ENCODE measurements at regions not wholly inside any gene's neighbourhood (a gene's known extent, or its start where the extent isn't known, plus 50 kb on each side); places are given as distances from the start of the nearest gene placed in this dataset.

DNA sequence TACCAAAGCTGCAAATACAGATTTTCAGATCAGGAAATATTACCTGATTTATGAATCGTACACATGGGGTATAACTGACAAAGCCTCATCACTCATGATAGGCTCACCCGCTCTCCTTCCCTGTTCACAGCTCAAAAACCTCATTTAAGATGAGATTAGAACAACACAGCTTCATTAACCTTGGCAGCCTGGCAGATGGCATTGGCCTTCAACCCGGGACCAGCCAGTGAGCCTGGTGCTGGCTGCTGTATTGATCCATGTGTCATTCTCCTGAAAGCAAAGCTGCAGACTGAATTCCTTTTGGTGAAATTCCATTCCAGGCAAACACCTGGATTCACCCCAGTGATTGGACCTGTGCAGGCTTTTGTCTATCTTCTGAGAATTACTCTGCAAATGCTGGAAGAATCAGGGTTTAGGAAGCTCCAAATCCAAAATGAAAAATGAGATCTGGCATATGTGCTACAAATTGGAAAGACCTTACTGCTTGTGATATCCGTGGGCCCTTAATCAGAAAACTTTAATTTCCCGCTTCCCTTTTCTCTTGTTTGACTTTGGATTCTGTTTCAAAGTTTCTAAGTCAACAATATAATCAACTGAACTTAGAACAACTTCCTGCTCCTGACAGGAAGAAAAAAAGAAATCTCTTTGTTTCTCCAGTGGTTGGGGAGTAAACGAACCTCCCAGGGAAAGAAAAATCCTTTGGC lies 189.1 kb upstream of the KBTBD8 start:
- no peak overlapping the region for H3K9ac ChIP-seq (ENCODE audit: low read length in 2 of 2)
- peaks cover 3% of the 10 kb centered on the region for H3K4me1 ChIP-seq (ENCODE audit: control insufficient read depth, insufficient read depth, low read length)
- no peak overlapping the region for H3K4me3 ChIP-seq (ENCODE audit: low read length in 2 of 2)
- no peak overlapping the region for H3K27ac ChIP-seq (ENCODE audit: low read length)
- H3K27me3 ChIP-seq (ENCODE audit: control insufficient read depth in 1 of 2, insufficient read depth in 2 of 2, low read length in 2 of 2), result no peaks in the 10 kb centered on the region
- H3K9me3 ChIP-seq (ENCODE audit: control insufficient read depth in 2 of 2, low read length in 2 of 2), result no peaks in the 10 kb centered on the region
- no peaks in the 10 kb centered on the region for H3K36me3 ChIP-seq (ENCODE audit: control insufficient read depth in 2 of 2, insufficient read depth in 2 of 2, low read length in 2 of 2)

DNA sequence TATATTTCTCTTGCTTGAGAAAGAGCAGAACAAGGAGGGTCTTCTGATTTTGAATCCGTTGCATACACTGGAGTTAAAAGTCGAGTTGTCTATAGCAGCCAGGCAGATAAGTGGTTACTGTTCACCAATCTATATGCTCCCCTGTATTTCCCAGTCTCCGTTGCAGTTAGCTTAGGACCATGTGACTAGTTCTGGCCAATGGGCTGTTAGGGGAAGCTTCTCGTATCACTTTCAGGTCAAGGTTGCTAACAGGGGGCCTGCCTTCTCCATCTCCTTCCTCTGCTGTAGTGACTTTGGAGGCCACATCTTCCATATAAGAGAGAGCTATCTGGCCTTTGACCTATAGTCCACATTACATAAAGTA lies 188.5 kb upstream of the KBTBD8 start:
- Histone ChIP-seq H3K9ac (ENCODE audit: low read length in 2 of 2) (no peak overlapping the region), H3K27me3 (ENCODE audit: control insufficient read depth in 1 of 2, insufficient read depth in 2 of 2, low read length in 2 of 2) (no peaks in the 10 kb centered on the region), H3K9me3 (ENCODE audit: control insufficient read depth in 2 of 2, low read length in 2 of 2) (no peaks in the 10 kb centered on the region), H3K4me1 (ENCODE audit: control insufficient read depth, insufficient read depth, low read length) (no peaks in the 10 kb centered on the region), H3K36me3 (ENCODE audit: control insufficient read depth in 2 of 2, insufficient read depth in 2 of 2, low read length in 2 of 2) (no peaks in the 10 kb centered on the region), H3K4me3 (ENCODE audit: low read length in 2 of 2) (no peak overlapping the region), H3K27ac (ENCODE audit: low read length) (no peak overlapping the region)

DNA sequence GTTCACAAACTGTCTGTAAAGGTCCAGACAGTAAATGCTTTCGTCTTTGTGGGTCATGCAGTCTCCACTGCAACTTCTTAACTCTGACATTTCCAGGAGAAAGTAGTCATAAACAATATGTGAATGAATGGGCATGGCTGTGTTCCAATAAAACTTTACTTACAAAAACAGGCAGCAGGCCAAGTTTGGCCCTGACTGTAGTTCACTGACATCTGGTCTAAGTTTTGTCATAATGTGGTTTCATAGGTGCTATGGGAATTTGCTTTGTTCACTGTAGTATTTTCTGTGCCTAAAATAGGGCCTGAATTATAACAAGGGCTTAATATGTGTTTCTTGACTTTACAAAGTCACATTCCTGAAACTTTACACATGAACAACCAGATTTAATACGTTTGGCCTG lies 186.0 kb upstream of the KBTBD8 start:
- Histone ChIP-seq H3K36me3 (ENCODE audit: control insufficient read depth in 2 of 2, insufficient read depth in 2 of 2, low read length in 2 of 2) (no peaks in the 10 kb centered on the region), H3K27me3 (ENCODE audit: control insufficient read depth in 1 of 2, insufficient read depth in 2 of 2, low read length in 2 of 2) (no peaks in the 10 kb centered on the region), H3K9me3 (ENCODE audit: control insufficient read depth in 2 of 2, low read length in 2 of 2) (no peaks in the 10 kb centered on the region), H3K4me3 (ENCODE audit: low read length in 2 of 2) (no peak overlapping the region), H3K27ac (ENCODE audit: low read length) (no peak overlapping the region), H3K4me1 (ENCODE audit: control insufficient read depth, insufficient read depth, low read length) (no peaks in the 10 kb centered on the region), H3K9ac (ENCODE audit: low read length in 2 of 2) (no peak overlapping the region)

DNA sequence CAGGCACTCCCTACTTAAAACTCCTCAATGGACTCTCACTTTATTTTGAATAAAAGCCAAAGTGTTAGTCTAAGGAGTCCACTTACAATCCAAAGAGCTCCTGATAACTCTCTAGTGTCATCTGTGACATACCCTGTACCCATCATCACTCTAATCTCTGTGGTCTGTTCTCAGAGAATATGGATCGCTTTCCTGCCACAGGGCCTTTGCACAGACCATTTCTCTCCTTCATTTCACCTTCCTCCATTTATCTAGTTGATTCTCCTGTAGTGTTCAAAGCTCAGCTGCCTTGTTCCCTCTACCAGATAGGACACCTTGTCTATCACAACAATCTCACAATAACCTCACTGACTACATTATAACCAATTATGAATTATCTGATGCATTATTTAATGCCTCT lies 185.4 kb upstream of the KBTBD8 start:
- Histone ChIP-seq H3K9ac (ENCODE audit: low read length in 2 of 2) (no peak overlapping the region), H3K4me1 (ENCODE audit: control insufficient read depth, insufficient read depth, low read length) (no peaks in the 10 kb centered on the region), H3K27me3 (ENCODE audit: control insufficient read depth in 1 of 2, insufficient read depth in 2 of 2, low read length in 2 of 2) (no peaks in the 10 kb centered on the region), H3K4me3 (ENCODE audit: low read length in 2 of 2) (no peak overlapping the region), H3K9me3 (ENCODE audit: control insufficient read depth in 2 of 2, low read length in 2 of 2) (no peaks in the 10 kb centered on the region), H3K36me3 (ENCODE audit: control insufficient read depth in 2 of 2, insufficient read depth in 2 of 2, low read length in 2 of 2) (no peaks in the 10 kb centered on the region), H3K27ac (ENCODE audit: low read length) (no peak overlapping the region)

DNA sequence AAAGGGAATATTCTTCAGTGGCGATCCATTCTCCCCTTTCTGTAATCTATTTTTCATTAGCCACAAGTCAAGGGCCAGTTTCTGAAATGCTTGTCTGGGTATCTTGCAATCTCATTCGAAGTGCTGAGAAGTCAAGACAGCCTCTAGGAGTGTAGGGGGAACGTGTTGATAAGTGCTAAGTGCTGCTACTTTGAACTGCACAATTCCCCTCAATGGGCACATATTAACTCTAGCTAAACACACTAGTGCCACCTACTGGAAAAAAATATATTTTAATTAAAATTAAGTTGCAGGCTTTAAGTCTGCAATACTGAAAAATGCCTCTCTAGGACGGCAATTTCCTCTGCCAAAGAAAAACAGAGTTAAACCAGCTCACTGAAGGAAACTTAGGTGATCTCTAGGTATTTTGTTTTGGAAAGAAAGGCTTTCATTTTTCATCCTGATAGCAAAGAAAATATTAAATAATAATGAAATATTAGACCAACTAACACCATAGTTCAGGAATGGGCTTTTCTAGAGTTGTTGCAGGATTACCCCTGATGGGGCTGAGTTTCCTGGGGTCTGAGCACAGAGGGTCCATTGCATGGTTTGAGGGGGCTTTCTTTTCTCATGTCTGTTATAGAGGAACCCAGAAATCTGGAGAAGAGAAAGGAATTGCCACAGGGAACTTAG lies 181.9 kb upstream of the KBTBD8 start:
- H3K27ac ChIP-seq (ENCODE audit: low read length), result no peak overlapping the region
- no peak overlapping the region for H3K9ac ChIP-seq (ENCODE audit: low read length in 2 of 2)
- H3K4me1 ChIP-seq (ENCODE audit: control insufficient read depth, insufficient read depth, low read length), result no peaks in the 10 kb centered on the region
- H3K27me3 ChIP-seq (ENCODE audit: control insufficient read depth in 1 of 2, insufficient read depth in 2 of 2, low read length in 2 of 2), result no peaks in the 10 kb centered on the region
- H3K4me3 ChIP-seq (ENCODE audit: low read length in 2 of 2), result no peak overlapping the region
- no peaks in the 10 kb centered on the region for H3K36me3 ChIP-seq (ENCODE audit: control insufficient read depth in 2 of 2, insufficient read depth in 2 of 2, low read length in 2 of 2)
- no peaks in the 10 kb centered on the region for H3K9me3 ChIP-seq (ENCODE audit: control insufficient read depth in 2 of 2, low read length in 2 of 2)

DNA sequence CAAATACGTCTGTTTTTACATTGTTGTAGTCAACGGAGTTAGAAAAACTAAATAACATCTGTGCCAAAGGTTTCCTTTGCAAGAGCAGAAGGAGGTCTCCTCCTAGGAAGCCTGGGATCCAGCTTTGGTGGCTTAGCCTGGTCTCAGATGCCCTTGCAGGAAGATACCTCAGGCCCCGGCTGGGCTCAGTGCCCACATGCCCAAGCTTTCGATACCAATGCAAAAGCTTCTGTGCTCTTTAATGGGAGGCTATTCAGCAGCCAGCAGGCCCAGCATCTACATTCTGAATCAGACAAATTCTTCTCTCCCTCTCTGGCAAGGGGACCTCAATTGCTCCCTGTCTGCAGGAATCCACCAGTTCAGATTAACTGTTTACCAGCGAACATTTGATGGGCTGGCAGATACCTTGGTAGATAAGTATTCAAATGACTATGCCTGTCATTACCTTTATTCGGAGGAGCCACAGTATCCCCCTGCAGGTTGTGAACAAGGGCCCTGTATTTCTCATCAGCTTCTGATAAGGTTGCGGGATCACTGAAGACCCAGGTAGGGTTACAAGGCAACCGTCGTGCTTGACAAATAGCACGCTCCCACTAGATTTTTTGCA lies 180.1 kb upstream of the KBTBD8 start:
- Histone ChIP-seq H3K4me3 (ENCODE audit: low read length in 2 of 2) (no peak overlapping the region), H3K36me3 (ENCODE audit: control insufficient read depth in 2 of 2, insufficient read depth in 2 of 2, low read length in 2 of 2) (no peaks in the 10 kb centered on the region), H3K4me1 (ENCODE audit: control insufficient read depth, insufficient read depth, low read length) (no peaks in the 10 kb centered on the region), H3K9me3 (ENCODE audit: control insufficient read depth in 2 of 2, low read length in 2 of 2) (no peaks in the 10 kb centered on the region), H3K27me3 (ENCODE audit: control insufficient read depth in 1 of 2, insufficient read depth in 2 of 2, low read length in 2 of 2) (no peaks in the 10 kb centered on the region), H3K9ac (ENCODE audit: low read length in 2 of 2) (no peak overlapping the region), H3K27ac (ENCODE audit: low read length) (no peak overlapping the region)

DNA sequence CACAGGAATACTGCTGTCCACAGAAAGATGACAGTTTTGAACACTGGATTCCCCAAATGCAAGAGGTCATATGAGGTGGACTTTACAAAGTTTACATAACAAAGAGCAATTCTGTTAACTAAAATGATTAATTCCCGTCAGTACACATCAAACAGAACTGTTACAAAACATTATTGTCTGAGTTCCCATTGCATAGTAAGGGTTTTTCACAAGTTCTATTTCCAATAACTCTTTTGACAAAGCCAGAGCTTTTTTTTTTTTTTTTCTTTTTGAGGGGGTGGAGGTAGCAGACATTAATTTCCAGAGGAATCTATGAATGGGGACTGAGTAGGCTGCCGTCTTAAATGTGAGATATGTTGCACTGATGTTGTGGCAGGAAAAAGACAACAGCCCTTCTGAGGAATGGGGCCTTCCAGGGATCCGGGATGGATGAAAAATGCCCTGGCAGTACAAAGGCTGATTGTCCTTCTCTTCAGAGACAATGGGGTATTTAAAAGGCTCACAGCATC lies 178.1 kb upstream of the KBTBD8 start:
- Histone ChIP-seq H3K4me1 (ENCODE audit: control insufficient read depth, insufficient read depth, low read length) (no peaks in the 10 kb centered on the region), H3K27ac (ENCODE audit: low read length) (no peak overlapping the region), H3K27me3 (ENCODE audit: control insufficient read depth in 1 of 2, insufficient read depth in 2 of 2, low read length in 2 of 2) (no peaks in the 10 kb centered on the region), H3K9me3 (ENCODE audit: control insufficient read depth in 2 of 2, low read length in 2 of 2) (no peaks in the 10 kb centered on the region), H3K9ac (ENCODE audit: low read length in 2 of 2) (no peak overlapping the region), H3K4me3 (ENCODE audit: low read length in 2 of 2) (no peak overlapping the region), H3K36me3 (ENCODE audit: control insufficient read depth in 2 of 2, insufficient read depth in 2 of 2, low read length in 2 of 2) (no peaks in the 10 kb centered on the region)

DNA sequence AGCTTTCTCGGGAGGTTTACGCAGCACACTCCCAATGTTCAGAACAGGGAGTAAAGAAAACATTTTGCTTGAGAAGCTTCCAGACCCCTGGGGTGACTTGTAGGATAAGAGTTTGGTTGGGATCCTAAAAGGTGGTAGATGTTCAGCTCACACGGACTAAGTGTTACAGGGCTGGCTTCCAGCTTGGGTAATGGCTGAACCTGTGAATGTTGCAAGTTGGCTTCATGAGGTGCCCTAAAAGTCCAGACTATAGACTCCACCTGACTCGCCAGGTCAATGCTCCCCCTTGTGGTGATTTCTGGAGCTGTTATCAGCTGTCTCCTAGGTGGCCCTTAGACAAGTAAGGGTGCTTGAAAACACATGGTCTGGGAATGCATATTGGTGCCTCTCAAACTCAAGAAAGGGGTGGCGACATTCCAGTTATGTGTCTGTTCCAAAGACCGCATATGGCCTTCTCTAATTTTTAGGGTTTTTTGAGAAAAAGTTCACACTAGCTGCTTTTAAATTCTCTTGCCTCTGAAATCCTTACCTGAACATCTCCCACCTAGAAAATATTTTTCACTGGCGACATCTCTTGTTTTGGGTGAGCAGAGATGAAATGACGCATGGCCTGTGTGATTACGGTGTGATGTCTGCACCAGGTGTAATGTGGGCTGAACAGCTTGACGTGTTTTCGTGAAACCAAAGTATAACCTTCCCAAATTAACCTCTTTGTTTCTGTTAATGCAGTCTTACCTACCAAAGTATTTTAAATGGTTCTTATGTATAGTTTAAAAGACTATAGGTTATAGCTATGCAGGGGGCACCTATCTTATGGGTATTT lies 175.7 kb upstream of the KBTBD8 start:
- no peaks in the 10 kb centered on the region for H3K4me1 ChIP-seq (ENCODE audit: control insufficient read depth, insufficient read depth, low read length)
- H3K9ac ChIP-seq (ENCODE audit: low read length in 2 of 2), result no peak overlapping the region
- no peak overlapping the region for H3K27ac ChIP-seq (ENCODE audit: low read length)
- no peaks in the 10 kb centered on the region for H3K27me3 ChIP-seq (ENCODE audit: control insufficient read depth in 1 of 2, insufficient read depth in 2 of 2, low read length in 2 of 2)
- no peak overlapping the region for H3K4me3 ChIP-seq (ENCODE audit: low read length in 2 of 2)
- no peaks in the 10 kb centered on the region for H3K36me3 ChIP-seq (ENCODE audit: control insufficient read depth in 2 of 2, insufficient read depth in 2 of 2, low read length in 2 of 2)
- no peaks in the 10 kb centered on the region for H3K9me3 ChIP-seq (ENCODE audit: control insufficient read depth in 2 of 2, low read length in 2 of 2)

DNA sequence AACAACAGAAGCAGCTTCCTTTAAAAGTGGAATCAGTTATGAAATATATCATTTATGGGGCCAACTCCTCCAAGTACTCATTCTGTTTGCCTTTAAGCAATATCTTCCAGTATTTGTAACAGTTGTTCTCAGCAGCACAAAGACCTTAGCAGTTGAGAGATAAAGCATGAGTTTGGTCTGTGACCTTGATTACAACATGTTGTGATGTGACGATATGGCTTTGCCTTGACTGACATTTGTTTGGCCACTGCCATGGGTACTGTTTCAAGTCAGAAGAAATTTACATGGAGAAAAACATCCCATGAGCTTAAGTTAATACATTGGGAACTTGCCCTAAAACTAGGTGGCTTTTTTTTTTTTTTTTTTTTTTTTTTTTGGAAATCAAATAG lies 175.1 kb upstream of the KBTBD8 start:
- H3K27me3 ChIP-seq (ENCODE audit: control insufficient read depth in 1 of 2, insufficient read depth in 2 of 2, low read length in 2 of 2), result no peaks in the 10 kb centered on the region
- no peaks in the 10 kb centered on the region for H3K9me3 ChIP-seq (ENCODE audit: control insufficient read depth in 2 of 2, low read length in 2 of 2)
- H3K36me3 ChIP-seq (ENCODE audit: control insufficient read depth in 2 of 2, insufficient read depth in 2 of 2, low read length in 2 of 2), result no peaks in the 10 kb centered on the region

DNA sequence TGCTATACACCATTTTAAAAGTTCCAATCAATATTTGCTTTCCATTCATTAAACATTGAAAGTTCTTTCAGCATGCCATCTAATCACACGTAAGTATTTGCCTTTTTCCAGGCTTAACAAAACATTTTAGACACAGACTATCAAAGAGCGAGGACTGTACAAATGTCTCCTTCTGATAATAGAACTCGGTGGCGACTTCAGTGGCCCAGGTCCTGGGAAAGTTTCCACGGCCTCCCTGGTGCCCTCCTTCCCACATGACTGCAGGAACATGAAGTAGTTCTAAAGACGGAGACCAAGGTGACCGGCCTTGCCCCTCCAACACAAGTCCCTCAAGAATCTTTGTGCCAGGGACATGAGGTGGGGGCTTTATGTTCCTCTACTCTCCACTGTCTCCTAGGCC lies 174.6 kb upstream of the KBTBD8 start:
- Histone ChIP-seq H3K27ac (ENCODE audit: low read length) (no peak overlapping the region), H3K27me3 (ENCODE audit: control insufficient read depth in 1 of 2, insufficient read depth in 2 of 2, low read length in 2 of 2) (peaks cover 0 to 2% of the 10 kb centered on the region in 2 donors), H3K9me3 (ENCODE audit: control insufficient read depth in 2 of 2, low read length in 2 of 2) (no peaks in the 10 kb centered on the region), H3K36me3 (ENCODE audit: control insufficient read depth in 2 of 2, insufficient read depth in 2 of 2, low read length in 2 of 2) (no peaks in the 10 kb centered on the region), H3K9ac (ENCODE audit: low read length in 2 of 2) (no peak overlapping the region), H3K4me3 (ENCODE audit: low read length in 2 of 2) (no peak overlapping the region), H3K4me1 (ENCODE audit: control insufficient read depth, insufficient read depth, low read length) (no peaks in the 10 kb centered on the region)

More for the DNA sequence above, 175.1 kb upstream of the KBTBD8 start:
- Histone ChIP-seq H3K27ac (ENCODE audit: low read length) (no peak overlapping the region), H3K9ac (ENCODE audit: low read length in 2 of 2) (no peak overlapping the region), H3K4me1 (ENCODE audit: control insufficient read depth, insufficient read depth, low read length) (no peaks in the 10 kb centered on the region), H3K4me3 (ENCODE audit: low read length in 2 of 2) (no peak overlapping the region)
